WTC11 (cell line): ENCODE measurements at regions not wholly inside any gene's neighbourhood (a gene's known extent, or its start where the extent isn't known, plus 50 kb on each side); places are given as distances from the start of the nearest gene placed in this dataset.

Experiments
- ATAC-seq: fragments of 200-7000 bp; cut with Tn5 transposase; 2 replicates; pipeline ENCODE4 v1.10.0; 2021; ENCODE audit warnings: mild to moderate bottlenecking, moderate library complexity
- CTCF ChIA-PET: fragments of 300-600 bp; sonication (Branson Sonifier 250); formaldehyde crosslinking; loops from one replicate; lab custom pipeline; 2021; ENCODE audit warnings: antibody characterized with exemption; lab: Charles Lee
- POLR2A ChIA-PET: fragments of 350-600 bp; sonication (Branson Sonifier 250); formaldehyde crosslinking; loops from one replicate; lab custom pipeline; 2021; ENCODE audit warnings: antibody characterized with exemption; lab: Charles Lee
- DNase-seq: peaks from one replicate; pipeline ENCODE4 v3.0.0; 2021; ENCODE audit warnings: low spot score
- H3K27ac Mint-ChIP-seq: 2 replicates; pipeline ENCODE4 v1.8.0; 2021; ENCODE audit warnings: mixed read lengths
- H3K27me3 Mint-ChIP-seq: 2 replicates; pipeline ENCODE4 v1.8.0; 2021; ENCODE audit warnings: low read depth, mild to moderate bottlenecking, moderate library complexity, mixed read lengths
- H3K36me3 Mint-ChIP-seq: 2 replicates; pipeline ENCODE4 v1.8.0; 2021; ENCODE audit warnings: mixed read lengths
- H3K4me1 Mint-ChIP-seq: 2 replicates; pipeline ENCODE4 v1.8.0; 2022; ENCODE audit warnings: mixed read lengths
- H3K4me3 Mint-ChIP-seq: 2 replicates; pipeline ENCODE4 v1.8.0; 2021; ENCODE audit warnings: mild to moderate bottlenecking, moderate library complexity, mixed read lengths
- H3K9me3 Mint-ChIP-seq: 2 replicates; pipeline ENCODE4 v1.8.0; 2021; ENCODE audit warnings: mixed read lengths
- CREM ChIP-seq: sonication (generic); formaldehyde crosslinking; IDR thresholded peaks from 2 replicates; pipeline ENCODE4 v1.8.1; 2022; ENCODE audit warnings: mild to moderate bottlenecking, missing genetic modification reagents, moderate library complexity
- GTF2I ChIP-seq: fragments of 250-450 bp; sonication (Bioruptor Pico); conservative IDR thresholded peaks from 2 replicates; pipeline ENCODE4 v1.4.0; 2021; ENCODE audit warnings: mild to moderate bottlenecking
- OVOL2 ChIP-seq: fragments of 250-450 bp; sonication (Bioruptor Pico); IDR thresholded peaks from 2 replicates; pipeline ENCODE4 v1.9.0; 2021; ENCODE audit warnings: mild to moderate bottlenecking, borderline replicate concordance
- TCF7 ChIP-seq: sonication (generic); formaldehyde crosslinking; IDR thresholded peaks from 2 replicates; pipeline ENCODE4 v1.8.0; 2022; ENCODE audit warnings: mild to moderate bottlenecking, low read depth, missing genetic modification reagents, moderate library complexity
- ZBTB21 ChIP-seq: sonication (generic); formaldehyde crosslinking; IDR thresholded peaks from 2 replicates; pipeline ENCODE4 v1.8.1; 2023; ENCODE audit warnings: mild to moderate bottlenecking, missing genetic modification reagents, borderline replicate concordance
- TF ChIP-seq, protein P1 (sequence below): fragments of 200-600 bp; IDR thresholded peaks from 2 replicates; pipeline ENCODE4 v1.8.0; 2022; ENCODE audit warnings: antibody characterized with exemption
- TF ChIP-seq, protein P2 (sequence below): sonication (generic); formaldehyde crosslinking; IDR thresholded peaks from 2 replicates; pipeline ENCODE4 v1.8.1; 2023; ENCODE audit warnings: mild to moderate bottlenecking, missing genetic modification reagents, moderate library complexity
- TF ChIP-seq, protein P3 (sequence below): sonication (generic); formaldehyde crosslinking; IDR thresholded peaks from 2 replicates; pipeline ENCODE4 v1.8.0; 2023; ENCODE audit warnings: missing genetic modification reagents, mild to moderate bottlenecking, borderline replicate concordance
- TF ChIP-seq, protein P4 (sequence below): fragments of 250-450 bp; sonication (Bioruptor Pico); conservative IDR thresholded peaks from 2 replicates; pipeline ENCODE4 v1.9.0; 2021; ENCODE audit warnings: mild to moderate bottlenecking
- TF ChIP-seq, protein P5 (sequence below): sonication (generic); formaldehyde crosslinking; IDR thresholded peaks from 2 replicates; pipeline ENCODE4 v1.8.1; 2022; ENCODE audit warnings: mild to moderate bottlenecking, missing genetic modification reagents, moderate library complexity, borderline replicate concordance
- TF ChIP-seq, protein P6 (sequence below): sonication (generic); formaldehyde crosslinking; IDR thresholded peaks from 2 replicates; pipeline ENCODE4 v1.8.0; 2022; ENCODE audit warnings: missing genetic modification reagents

DNA sequence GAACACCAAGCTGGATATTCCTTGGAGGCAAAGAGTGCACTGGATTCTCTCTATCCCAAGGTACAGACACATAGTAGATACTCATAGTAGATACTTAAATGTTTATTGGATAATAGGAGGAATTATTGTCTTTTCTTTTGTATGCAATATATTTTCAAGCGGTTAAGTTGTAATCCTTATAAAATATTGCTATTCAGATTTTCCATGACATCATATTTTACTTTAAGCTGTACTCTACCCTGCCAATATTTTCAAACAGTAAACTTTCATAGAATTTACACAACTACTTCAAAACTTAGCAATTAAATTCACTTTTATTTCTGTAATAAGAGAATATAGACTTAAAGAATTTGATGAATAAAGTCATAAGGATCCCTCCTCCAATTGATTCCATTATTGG lies 546.5 kb upstream of the CAMK1G start (continued):
- TF ChIP-seq, protein P1, sequence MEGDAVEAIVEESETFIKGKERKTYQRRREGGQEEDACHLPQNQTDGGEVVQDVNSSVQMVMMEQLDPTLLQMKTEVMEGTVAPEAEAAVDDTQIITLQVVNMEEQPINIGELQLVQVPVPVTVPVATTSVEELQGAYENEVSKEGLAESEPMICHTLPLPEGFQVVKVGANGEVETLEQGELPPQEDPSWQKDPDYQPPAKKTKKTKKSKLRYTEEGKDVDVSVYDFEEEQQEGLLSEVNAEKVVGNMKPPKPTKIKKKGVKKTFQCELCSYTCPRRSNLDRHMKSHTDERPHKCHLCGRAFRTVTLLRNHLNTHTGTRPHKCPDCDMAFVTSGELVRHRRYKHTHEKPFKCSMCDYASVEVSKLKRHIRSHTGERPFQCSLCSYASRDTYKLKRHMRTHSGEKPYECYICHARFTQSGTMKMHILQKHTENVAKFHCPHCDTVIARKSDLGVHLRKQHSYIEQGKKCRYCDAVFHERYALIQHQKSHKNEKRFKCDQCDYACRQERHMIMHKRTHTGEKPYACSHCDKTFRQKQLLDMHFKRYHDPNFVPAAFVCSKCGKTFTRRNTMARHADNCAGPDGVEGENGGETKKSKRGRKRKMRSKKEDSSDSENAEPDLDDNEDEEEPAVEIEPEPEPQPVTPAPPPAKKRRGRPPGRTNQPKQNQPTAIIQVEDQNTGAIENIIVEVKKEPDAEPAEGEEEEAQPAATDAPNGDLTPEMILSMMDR = no peak

DNA sequence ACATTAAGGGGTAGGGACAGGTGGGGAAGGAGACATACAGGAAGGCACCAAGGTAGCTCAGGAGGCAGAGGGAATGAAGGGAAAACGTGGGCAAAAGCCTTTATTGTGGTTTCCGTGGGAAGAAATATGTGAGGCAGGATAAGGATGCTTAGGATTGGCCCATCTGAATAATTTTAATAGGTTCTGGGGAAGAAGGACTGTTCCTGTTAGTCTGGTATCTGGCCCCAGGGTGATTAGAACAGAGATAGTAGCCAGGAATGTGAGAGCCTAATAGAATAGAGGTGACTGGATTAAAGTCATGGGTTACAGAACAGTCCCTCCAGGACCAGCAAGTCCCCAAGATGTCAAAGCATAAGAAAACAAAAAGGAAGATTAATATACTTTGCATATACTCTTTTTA lies 545.2 kb upstream of the CAMK1G start:
- DNase-seq = no peak
- CTCF ChIA-PET = no interaction called here
- no peak for ATAC-seq

DNA sequence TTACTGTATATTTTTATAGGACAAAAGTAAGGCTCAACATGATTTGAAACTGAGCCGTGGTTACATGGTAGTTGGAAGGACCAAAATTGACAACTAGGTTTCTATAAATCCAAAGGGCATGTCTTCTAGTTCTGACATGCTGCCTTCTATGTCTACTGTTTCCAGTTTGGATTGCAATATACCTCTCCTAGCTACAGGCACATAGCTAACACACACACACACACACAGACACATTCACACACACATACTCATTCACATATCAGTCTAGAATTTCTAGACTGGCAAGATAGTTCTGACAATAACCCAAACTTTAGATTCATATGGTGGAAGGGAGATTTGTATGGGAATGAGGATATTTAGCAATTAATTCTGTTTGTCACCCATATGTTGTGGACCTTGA lies 544.8 kb upstream of the CAMK1G start:
- POLR2A ChIA-PET = no interaction called here
- CTCF ChIA-PET = no interaction called here
- Mint-ChIP-seq H3K9me3 (no peaks in the 10 kb centered on the region), H3K4me1 (no peaks in the 10 kb centered on the region), H3K4me3 (no peak overlapping the region), H3K36me3 (no peaks in the 10 kb centered on the region), H3K27ac (no peak overlapping the region), H3K27me3 (no peaks in the 10 kb centered on the region)
- DNase-seq = no peak
- TF ChIP-seq, protein P2, sequence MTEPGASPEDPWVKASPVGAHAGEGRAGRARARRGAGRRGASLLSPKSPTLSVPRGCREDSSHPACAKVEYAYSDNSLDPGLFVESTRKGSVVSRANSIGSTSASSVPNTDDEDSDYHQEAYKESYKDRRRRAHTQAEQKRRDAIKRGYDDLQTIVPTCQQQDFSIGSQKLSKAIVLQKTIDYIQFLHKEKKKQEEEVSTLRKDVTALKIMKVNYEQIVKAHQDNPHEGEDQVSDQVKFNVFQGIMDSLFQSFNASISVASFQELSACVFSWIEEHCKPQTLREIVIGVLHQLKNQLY = no peak
- TF ChIP-seq, protein P3, sequence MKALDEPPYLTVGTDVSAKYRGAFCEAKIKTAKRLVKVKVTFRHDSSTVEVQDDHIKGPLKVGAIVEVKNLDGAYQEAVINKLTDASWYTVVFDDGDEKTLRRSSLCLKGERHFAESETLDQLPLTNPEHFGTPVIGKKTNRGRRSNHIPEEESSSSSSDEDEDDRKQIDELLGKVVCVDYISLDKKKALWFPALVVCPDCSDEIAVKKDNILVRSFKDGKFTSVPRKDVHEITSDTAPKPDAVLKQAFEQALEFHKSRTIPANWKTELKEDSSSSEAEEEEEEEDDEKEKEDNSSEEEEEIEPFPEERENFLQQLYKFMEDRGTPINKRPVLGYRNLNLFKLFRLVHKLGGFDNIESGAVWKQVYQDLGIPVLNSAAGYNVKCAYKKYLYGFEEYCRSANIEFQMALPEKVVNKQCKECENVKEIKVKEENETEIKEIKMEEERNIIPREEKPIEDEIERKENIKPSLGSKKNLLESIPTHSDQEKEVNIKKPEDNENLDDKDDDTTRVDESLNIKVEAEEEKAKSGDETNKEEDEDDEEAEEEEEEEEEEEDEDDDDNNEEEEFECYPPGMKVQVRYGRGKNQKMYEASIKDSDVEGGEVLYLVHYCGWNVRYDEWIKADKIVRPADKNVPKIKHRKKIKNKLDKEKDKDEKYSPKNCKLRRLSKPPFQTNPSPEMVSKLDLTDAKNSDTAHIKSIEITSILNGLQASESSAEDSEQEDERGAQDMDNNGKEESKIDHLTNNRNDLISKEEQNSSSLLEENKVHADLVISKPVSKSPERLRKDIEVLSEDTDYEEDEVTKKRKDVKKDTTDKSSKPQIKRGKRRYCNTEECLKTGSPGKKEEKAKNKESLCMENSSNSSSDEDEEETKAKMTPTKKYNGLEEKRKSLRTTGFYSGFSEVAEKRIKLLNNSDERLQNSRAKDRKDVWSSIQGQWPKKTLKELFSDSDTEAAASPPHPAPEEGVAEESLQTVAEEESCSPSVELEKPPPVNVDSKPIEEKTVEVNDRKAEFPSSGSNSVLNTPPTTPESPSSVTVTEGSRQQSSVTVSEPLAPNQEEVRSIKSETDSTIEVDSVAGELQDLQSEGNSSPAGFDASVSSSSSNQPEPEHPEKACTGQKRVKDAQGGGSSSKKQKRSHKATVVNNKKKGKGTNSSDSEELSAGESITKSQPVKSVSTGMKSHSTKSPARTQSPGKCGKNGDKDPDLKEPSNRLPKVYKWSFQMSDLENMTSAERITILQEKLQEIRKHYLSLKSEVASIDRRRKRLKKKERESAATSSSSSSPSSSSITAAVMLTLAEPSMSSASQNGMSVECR (CRISPR knock-in tag) = no peak
- TF ChIP-seq ZBTB21 (CRISPR knock-in tag) = no peak
- no peak for TF ChIP-seq OVOL2 (CRISPR knock-in tag)
- TF ChIP-seq, protein P4, sequence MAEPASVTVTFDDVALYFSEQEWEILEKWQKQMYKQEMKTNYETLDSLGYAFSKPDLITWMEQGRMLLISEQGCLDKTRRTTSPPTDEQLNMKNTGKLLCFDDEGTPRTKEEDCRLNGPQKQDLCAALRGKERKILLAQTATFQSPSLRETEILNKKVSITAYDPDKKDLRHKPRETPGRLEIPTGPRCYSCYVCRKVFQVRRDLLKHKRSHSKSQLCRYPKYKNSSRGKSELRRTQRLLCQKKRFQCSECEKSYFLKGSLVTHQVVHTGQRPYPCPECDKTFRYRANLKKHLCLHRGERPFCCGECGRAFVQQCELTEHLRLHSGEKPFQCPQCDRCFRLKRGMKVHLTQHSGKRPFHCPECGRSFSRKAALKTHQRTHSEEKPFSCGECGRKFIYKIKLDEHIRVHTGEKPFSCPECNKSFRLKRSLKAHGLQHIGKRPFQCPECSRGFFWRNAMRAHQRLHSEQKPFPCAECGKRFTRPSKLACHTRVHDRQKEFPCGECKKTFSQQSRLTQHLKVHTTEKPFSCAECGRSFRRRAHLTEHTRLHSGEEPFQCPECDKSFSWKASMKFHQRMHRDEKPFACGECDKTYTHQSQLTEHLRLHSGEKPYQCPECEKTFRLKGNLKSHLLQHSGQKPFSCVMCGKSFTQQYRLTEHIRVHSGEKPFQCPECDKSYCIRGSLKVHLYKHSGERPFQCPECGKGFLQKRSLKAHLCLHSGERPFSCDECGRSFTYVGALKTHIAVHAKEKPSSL (CRISPR knock-in tag) = no peak
- TF ChIP-seq, protein P5, sequence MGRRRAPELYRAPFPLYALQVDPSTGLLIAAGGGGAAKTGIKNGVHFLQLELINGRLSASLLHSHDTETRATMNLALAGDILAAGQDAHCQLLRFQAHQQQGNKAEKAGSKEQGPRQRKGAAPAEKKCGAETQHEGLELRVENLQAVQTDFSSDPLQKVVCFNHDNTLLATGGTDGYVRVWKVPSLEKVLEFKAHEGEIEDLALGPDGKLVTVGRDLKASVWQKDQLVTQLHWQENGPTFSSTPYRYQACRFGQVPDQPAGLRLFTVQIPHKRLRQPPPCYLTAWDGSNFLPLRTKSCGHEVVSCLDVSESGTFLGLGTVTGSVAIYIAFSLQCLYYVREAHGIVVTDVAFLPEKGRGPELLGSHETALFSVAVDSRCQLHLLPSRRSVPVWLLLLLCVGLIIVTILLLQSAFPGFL (CRISPR knock-in tag) = no peak
- TF ChIP-seq, protein P6, sequence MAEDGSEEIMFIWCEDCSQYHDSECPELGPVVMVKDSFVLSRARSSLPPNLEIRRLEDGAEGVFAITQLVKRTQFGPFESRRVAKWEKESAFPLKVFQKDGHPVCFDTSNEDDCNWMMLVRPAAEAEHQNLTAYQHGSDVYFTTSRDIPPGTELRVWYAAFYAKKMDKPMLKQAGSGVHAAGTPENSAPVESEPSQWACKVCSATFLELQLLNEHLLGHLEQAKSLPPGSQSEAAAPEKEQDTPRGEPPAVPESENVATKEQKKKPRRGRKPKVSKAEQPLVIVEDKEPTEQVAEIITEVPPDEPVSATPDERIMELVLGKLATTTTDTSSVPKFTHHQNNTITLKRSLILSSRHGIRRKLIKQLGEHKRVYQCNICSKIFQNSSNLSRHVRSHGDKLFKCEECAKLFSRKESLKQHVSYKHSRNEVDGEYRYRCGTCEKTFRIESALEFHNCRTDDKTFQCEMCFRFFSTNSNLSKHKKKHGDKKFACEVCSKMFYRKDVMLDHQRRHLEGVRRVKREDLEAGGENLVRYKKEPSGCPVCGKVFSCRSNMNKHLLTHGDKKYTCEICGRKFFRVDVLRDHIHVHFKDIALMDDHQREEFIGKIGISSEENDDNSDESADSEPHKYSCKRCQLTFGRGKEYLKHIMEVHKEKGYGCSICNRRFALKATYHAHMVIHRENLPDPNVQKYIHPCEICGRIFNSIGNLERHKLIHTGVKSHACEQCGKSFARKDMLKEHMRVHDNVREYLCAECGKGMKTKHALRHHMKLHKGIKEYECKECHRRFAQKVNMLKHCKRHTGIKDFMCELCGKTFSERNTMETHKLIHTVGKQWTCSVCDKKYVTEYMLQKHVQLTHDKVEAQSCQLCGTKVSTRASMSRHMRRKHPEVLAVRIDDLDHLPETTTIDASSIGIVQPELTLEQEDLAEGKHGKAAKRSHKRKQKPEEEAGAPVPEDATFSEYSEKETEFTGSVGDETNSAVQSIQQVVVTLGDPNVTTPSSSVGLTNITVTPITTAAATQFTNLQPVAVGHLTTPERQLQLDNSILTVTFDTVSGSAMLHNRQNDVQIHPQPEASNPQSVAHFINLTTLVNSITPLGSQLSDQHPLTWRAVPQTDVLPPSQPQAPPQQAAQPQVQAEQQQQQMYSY (CRISPR knock-in tag) = no peak
- TF ChIP-seq TCF7 (CRISPR knock-in tag) = no peak
- ATAC-seq = no peak

More for the DNA sequence above, 545.2 kb upstream of the CAMK1G start:
- POLR2A ChIA-PET = no interaction called here
- Mint-ChIP-seq H3K9me3 (no peaks in the 10 kb centered on the region), H3K36me3 (no peaks in the 10 kb centered on the region), H3K27me3 (no peaks in the 10 kb centered on the region), H3K27ac (no peak overlapping the region)
- no peak for TF ChIP-seq CREM (CRISPR knock-in tag)
- TF ChIP-seq, protein P3 (CRISPR knock-in tag) = no peak
- TF ChIP-seq GTF2I (CRISPR knock-in tag) = no peak
- TF ChIP-seq, all 79 proteins: peak for 0
- Mint-ChIP-seq H3K4me1 (no peaks in the 10 kb centered on the region), H3K4me3 (no peak overlapping the region)
